ENCODE measurements at regions not wholly inside any gene's neighbourhood (a gene's known extent, or its start where the extent isn't known, plus 50 kb on each side); places are given as distances from the start of the nearest gene placed in this dataset.

DNA sequence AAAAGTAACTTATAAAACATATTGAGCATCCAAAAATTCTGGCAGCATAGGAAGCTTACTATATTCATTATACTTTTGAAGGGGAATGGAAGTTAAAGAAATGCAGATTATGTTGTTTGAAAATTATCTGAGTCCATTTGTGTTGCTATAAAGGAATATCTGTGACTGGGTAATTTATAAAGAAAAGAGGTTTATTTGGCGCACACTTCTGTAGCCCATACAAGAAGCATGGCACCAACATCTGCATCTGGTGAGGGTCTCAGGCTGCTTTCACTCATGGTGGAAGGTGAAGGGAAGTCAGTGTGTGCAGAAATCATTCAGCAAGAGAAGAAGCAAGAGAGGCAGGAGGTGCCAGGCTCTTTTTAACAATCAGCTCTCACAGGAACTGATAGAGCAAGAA is 55.5 kb upstream of the BACH1 start (continued):
- no peak for TF ChIP-seq ZBTB33 (IDR thresholded peaks at IDR 0.05; ENCODE audit: extremely low read depth, insufficient replicate concordance, low read length)

DNA sequence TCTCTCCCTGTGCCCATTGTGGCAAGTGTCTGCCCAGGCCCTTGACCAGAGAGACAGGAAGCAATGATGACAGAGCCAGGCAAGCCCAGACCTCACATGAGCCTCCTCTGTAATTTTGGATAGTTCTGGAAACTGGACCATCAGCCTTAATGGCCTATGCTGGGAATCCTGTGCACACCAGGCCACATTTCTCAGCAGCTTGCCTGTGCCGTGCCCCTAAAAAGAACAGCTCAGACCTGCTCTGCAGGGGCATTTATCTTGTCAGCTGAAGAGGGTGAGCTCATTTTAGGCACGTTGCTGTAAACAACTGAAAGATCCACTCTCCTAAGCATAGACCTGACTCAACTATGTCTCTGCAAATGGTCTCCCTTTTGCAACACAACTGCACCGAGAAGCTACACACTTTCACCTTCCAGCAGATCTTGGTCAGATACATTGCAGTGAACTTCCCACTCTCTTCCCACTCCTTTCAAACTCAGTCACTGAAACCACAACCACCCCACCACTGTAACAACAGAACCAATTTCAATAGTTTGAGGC is 53.5 kb upstream of the BACH1 start:
- Histone ChIP-seq H3K79me2 (ENCODE audit: insufficient read depth, low read length) (no peaks in the 10 kb centered on the region), H4K20me1 (ENCODE audit: insufficient read depth) (no peaks in the 10 kb centered on the region), H2AFZ (ENCODE audit: low read depth, low read length, poor library complexity, severe bottlenecking) (no peak overlapping the region), H3K4me1 (ENCODE audit: control insufficient read depth in 1 of 2, insufficient read depth in 2 of 2, low read length in 2 of 2) (no peaks in the 10 kb centered on the region), H3K27ac (ENCODE audit: low read depth, low read length) (no peak overlapping the region), H3K4me2 (ENCODE audit: low read length) (no peak overlapping the region), H3K9me2 (ENCODE audit: insufficient read depth) (no peaks in the 10 kb centered on the region), H3K36me3 (ENCODE audit: control insufficient read depth in 1 of 2, insufficient read depth in 2 of 2, low read length in 2 of 2) (no peaks in the 10 kb centered on the region), H3K4me3 (replicated peaks in 1 of 2; ENCODE audit: low read depth in 1 of 2, low read length in 2 of 2) (no peak overlapping the region), H3K9me3 (ENCODE audit: control insufficient read depth in 1 of 2, insufficient read depth in 1 of 2, low read depth in 1 of 2, low read length in 2 of 2) (no peaks in the 10 kb centered on the region), H3K9ac (ENCODE audit: low read length) (no peak overlapping the region), H3K27me3 (ENCODE audit: insufficient read depth, low read length) (no peaks in the 10 kb centered on the region)
- ChIA-PET POLR2A (no interaction called here), CTCF (no interaction called here), RAD21 (ENCODE audit: low non-redundant PET in 1 of 2, low total read pairs in 2 of 2, uncharacterized antibody in 2 of 2, unreplicated experiment in 2 of 2) (no interaction called here)
- DNase-seq (ENCODE audit: low read depth, low spot score) (no peak), ATAC-seq (no peak)
- TF ChIP-seq SIN3A (IDR thresholded peaks at IDR 0.05; ENCODE audit: low read depth) (no peak), ELF1 (IDR thresholded peaks at IDR 0.05; ENCODE audit: borderline replicate concordance, low read depth) (no peak), MAX (IDR thresholded peaks at IDR 0.05) (no peak), EZH2 (IDR thresholded peaks at IDR 0.05) (no peak), CBX3 (IDR thresholded peaks at IDR 0.05; ENCODE audit: low read depth) (no peak)
- intact Hi-C loops (cut with micrococcal nuclease): no loop called here
- no TSS peak for BruUV-seq (replicated peaks)

DNA sequence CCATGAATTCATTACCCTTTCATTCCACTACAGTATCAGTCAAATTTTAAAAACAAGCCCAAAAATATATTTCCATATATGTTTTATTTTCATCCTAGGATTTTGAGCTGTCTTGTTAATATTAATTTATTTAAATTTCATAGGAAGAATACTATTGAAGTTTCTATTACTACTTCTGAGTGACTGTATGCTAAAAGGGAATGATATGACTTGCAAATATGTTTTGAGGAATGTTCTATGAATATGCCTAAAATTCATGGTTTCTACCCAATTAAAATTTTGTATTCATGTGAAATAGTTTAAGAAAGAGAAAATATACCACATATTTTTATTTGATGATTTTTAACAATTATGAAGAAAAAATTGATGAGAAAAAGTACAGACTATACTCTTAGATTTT is 52.9 kb upstream of the BACH1 start:
- no peaks in the 10 kb centered on the region for H3K9me3 ChIP-seq (ENCODE audit: control insufficient read depth in 1 of 2, insufficient read depth in 1 of 2, low read depth in 1 of 2, low read length in 2 of 2)
- TF ChIP-seq EGR1 (IDR thresholded peaks at IDR 0.05; ENCODE audit: low read depth): no peak
- no peak for TF ChIP-seq MAX (IDR thresholded peaks at IDR 0.05)
- no peak for TF ChIP-seq EZH2 (IDR thresholded peaks at IDR 0.05)
- TF ChIP-seq FOSL1 (IDR thresholded peaks at IDR 0.05; ENCODE audit: low read depth): no peak
- TF ChIP-seq RAD21 (IDR thresholded peaks at IDR 0.05; ENCODE audit: low read depth): no peak
- no peak for TF ChIP-seq SP1 (IDR thresholded peaks at IDR 0.05; ENCODE audit: low read depth)
- no peak overlapping the region for H3K4me2 ChIP-seq (ENCODE audit: low read length)
- ATAC-seq: no peak
- BruUV-seq (replicated peaks): no TSS peak
- no peak overlapping the region for H2AFZ ChIP-seq (ENCODE audit: low read depth, low read length, poor library complexity, severe bottlenecking)
- intact Hi-C loops (cut with micrococcal nuclease): no loop called here
- no peaks in the 10 kb centered on the region for H4K20me1 ChIP-seq (ENCODE audit: insufficient read depth)
- no peaks in the 10 kb centered on the region for H3K4me1 ChIP-seq (ENCODE audit: control insufficient read depth in 1 of 2, insufficient read depth in 2 of 2, low read length in 2 of 2)
- no peak overlapping the region for H3K27ac ChIP-seq (ENCODE audit: low read depth, low read length)
- H3K79me2 ChIP-seq (ENCODE audit: insufficient read depth, low read length): no peaks in the 10 kb centered on the region
- ChIA-PET POLR2A (no interaction called here), RAD21 (ENCODE audit: low non-redundant PET in 1 of 2, low total read pairs in 2 of 2, uncharacterized antibody in 2 of 2, unreplicated experiment in 2 of 2) (no interaction called here), CTCF (no interaction called here)
- DNase-seq (ENCODE audit: low read depth, low spot score): no peak
- no peak overlapping the region for H3K4me3 ChIP-seq (replicated peaks in 1 of 2; ENCODE audit: low read depth in 1 of 2, low read length in 2 of 2)
- no peaks in the 10 kb centered on the region for H3K27me3 ChIP-seq (ENCODE audit: insufficient read depth, low read length)
- H3K36me3 ChIP-seq (ENCODE audit: control insufficient read depth in 1 of 2, insufficient read depth in 2 of 2, low read length in 2 of 2): no peaks in the 10 kb centered on the region
- no peak overlapping the region for H3K9ac ChIP-seq (ENCODE audit: low read length)
- no peaks in the 10 kb centered on the region for H3K9me2 ChIP-seq (ENCODE audit: insufficient read depth)

All from HCT116 (cell line).